GM12878 (cell line): ENCODE measurements at regions not wholly inside any gene's neighbourhood (a gene's known extent, or its start where the extent isn't known, plus 50 kb on each side); places are given as distances from the start of the nearest gene placed in this dataset.

Experiments used
- ATAC-seq: fragments of 200-7000 bp; cut with Tn5 transposase; 3 replicates; pipeline ENCODE4 v1.9.1; 2020; ENCODE audit warnings: mild to moderate bottlenecking, moderate library complexity
- BruUV-seq: library from RNA; stranded (reverse); fragments of 400-500 nt; replicated peaks from 2 replicates; lab custom pipeline; 2021; lab: Mats Ljungman, UMichigan
- CTCF ChIA-PET: fragments of 300-600 bp; sonication (Branson Sonifier 250); formaldehyde crosslinking; extraction: SDS; loops from one replicate; lab custom pipeline; 2021; ENCODE audit warnings: inconsistent platforms; lab: Yijun Ruan, JAX
- POLR2A ChIA-PET: fragments of 350-600 bp; formaldehyde crosslinking; extraction: SDS; loops from one replicate; lab custom pipeline; 2021; ENCODE audit warnings: inconsistent platforms; lab: Charles Lee
- RAD21 ChIA-PET: fragments of 300-600 bp; sonication (Branson Sonifier 250); formaldehyde crosslinking; loops from one replicate; lab custom pipeline; 2023; ENCODE audit warnings: antibody characterized with exemption; ENCODE audit not compliant: unreplicated experiment; lab: Charles Lee
- SMC1A ChIA-PET: fragments of 300-600 bp; sonication (Branson Sonifier 250); formaldehyde crosslinking; loops from one replicate; lab custom pipeline; 2023; ENCODE audit not compliant: unreplicated experiment, uncharacterized antibody; lab: Charles Lee
- DNase-seq: peaks from one replicate; pipeline ENCODE4 v3.0.0-alpha.2; 2011; ENCODE audit warnings: low read depth, low spot score
- FAIRE-seq: peaks from 3 replicates; lab custom pipeline; 2011; peaks lifted over from hg19 to GRCh38; lab: Jason Lieb, UNC
- H2AFZ ChIP-seq: 2 replicates; pipeline ENCODE4 v1.6.0; 2011; ENCODE audit warnings: low read depth, low read length, control low read depth; ENCODE audit not compliant: control insufficient read depth
- H3K27ac ChIP-seq: 2 replicates; pipeline ENCODE4 v1.5.1; 2011; ENCODE audit warnings: control low read depth; ENCODE audit not compliant: control insufficient read depth, insufficient read depth
- H3K27me3 ChIP-seq, 2 experiments: replicated peaks in 1 of 2; 2 replicates each; pipeline versions ENCODE4 v1.6.0 to v1.6.1; 2011; ENCODE audit warnings: low read length in 1 of 2; ENCODE audit not compliant: control insufficient read depth in 2 of 2, insufficient read depth in 2 of 2
- H3K36me3 ChIP-seq, 2 experiments: 2 replicates each; pipeline ENCODE4 v1.5.1; 2011; ENCODE audit warnings: low read length in 1 of 2; ENCODE audit not compliant: control insufficient read depth in 2 of 2, insufficient read depth in 2 of 2
- H3K4me1 ChIP-seq: 2 replicates; pipeline ENCODE4 v1.6.1; 2011; ENCODE audit warnings: mild to moderate bottlenecking, low read length, moderate library complexity, mixed read lengths; ENCODE audit not compliant: control insufficient read depth, insufficient read depth
- H3K4me2 ChIP-seq: 2 replicates; pipeline ENCODE4 v1.6.0; 2011; ENCODE audit warnings: control low read depth; ENCODE audit not compliant: control insufficient read depth, insufficient read depth
- H3K4me3 ChIP-seq: fragments of 200-600 bp; sonication (generic); 2 replicates; pipeline ENCODE4 v1.5.1; 2016
- H3K79me2 ChIP-seq: 2 replicates; pipeline ENCODE4 v1.6.0; 2011; ENCODE audit warnings: low read length; ENCODE audit not compliant: control insufficient read depth, insufficient read depth
- H3K9ac ChIP-seq: 2 replicates; pipeline ENCODE4 v1.8.0; 2011; ENCODE audit warnings: low read length, control low read depth, mixed read lengths; ENCODE audit not compliant: control insufficient read depth, insufficient read depth
- H3K9me3 ChIP-seq: replicated peaks from 3 replicates; pipeline ENCODE4 v1.5.1; 2011; ENCODE audit warnings: mild to moderate bottlenecking, low read length; ENCODE audit not compliant: control insufficient read depth, insufficient read depth
- H4K20me1 ChIP-seq: 2 replicates; pipeline ENCODE4 v1.6.0; 2011; ENCODE audit not compliant: control insufficient read depth, insufficient read depth
- ASH2L ChIP-seq: fragments of 300-600, 200-600 bp; sonication (generic); IDR thresholded peaks from 2 replicates; pipeline ENCODE4 v1.6.1; 2017; ENCODE audit warnings: low read depth, mild to moderate bottlenecking, borderline replicate concordance
- BCL3 ChIP-seq: IDR thresholded peaks from 2 replicates; pipeline ENCODE4 v1.6.1; 2011; ENCODE audit warnings: borderline replicate concordance, low read depth, mild to moderate bottlenecking, moderate library complexity, low read length; ENCODE audit not compliant: insufficient read depth, poor library complexity, severe bottlenecking
- CBX3 ChIP-seq: fragments of 200-600 bp; sonication (generic); IDR thresholded peaks from 2 replicates; pipeline ENCODE4 v1.6.1; 2016; ENCODE audit warnings: low read depth, borderline replicate concordance
- CBX5 ChIP-seq: sonication (generic); IDR thresholded peaks from 2 replicates; pipeline ENCODE4 v1.6.1; 2016; ENCODE audit warnings: low read depth, moderate library complexity, mild to moderate bottlenecking, inconsistent platforms
- CEBPB ChIP-seq, 2 experiments: fragments of 150-350 bp in 1 of 2; IDR thresholded peaks; 2 replicates each; pipeline ENCODE4 v1.6.1; 2012 to 2014; ENCODE audit warnings: low read depth in 2 of 2, low read length in 2 of 2, borderline replicate concordance in 1 of 2, inconsistent platforms in 1 of 2
- JUND ChIP-seq: IDR thresholded peaks from 2 replicates; pipeline ENCODE4 v1.6.1; 2012; ENCODE audit warnings: low read depth, mild to moderate bottlenecking, low read length, improper control_type of control experiment, moderate library complexity
- MTA2 ChIP-seq: fragments of 450-650 bp; IDR thresholded peaks from 2 replicates; pipeline ENCODE4 v1.6.1; 2016; ENCODE audit warnings: low read depth, mild to moderate bottlenecking, moderate library complexity
- MYC ChIP-seq: IDR thresholded peaks from 2 replicates; pipeline ENCODE4 v1.6.1; 2011; ENCODE audit warnings: mild to moderate bottlenecking, low read length, moderate library complexity, inconsistent platforms; ENCODE audit not compliant: insufficient read depth, insufficient replicate concordance, insufficient read length, severe bottlenecking
- POLR2AphosphoS2 ChIP-seq: IDR thresholded peaks from 2 replicates; pipeline ENCODE4 v1.6.1; 2011; ENCODE audit warnings: low read depth, mild to moderate bottlenecking, low read length, improper control_type of control experiment, moderate library complexity
- SKIL ChIP-seq: fragments of 450-650 bp; IDR thresholded peaks from 2 replicates; pipeline ENCODE4 v1.6.1; 2017; ENCODE audit warnings: mild to moderate bottlenecking, low read depth, inconsistent platforms; ENCODE audit not compliant: poor library complexity, severe bottlenecking
- USF2 ChIP-seq: IDR thresholded peaks from 2 replicates; pipeline ENCODE4 v1.6.1; 2011; ENCODE audit warnings: low read depth, low read length, improper control_type of control experiment, borderline replicate concordance
- ZBTB11 ChIP-seq: fragments of 450-650 bp; formaldehyde crosslinking; IDR thresholded peaks from 2 replicates; pipeline ENCODE4 v1.5.0; 2022; ENCODE audit warnings: mild to moderate bottlenecking, missing genetic modification characterization
- WGBS: methylation state at CpG from one replicate; pipeline ENCODE4 v1.1.6; 2016; ENCODE audit warnings: low lambda C conversion rate; ENCODE audit not compliant: insufficient replicate concordance, insufficient coverage; ENCODE audit errors: missing lambda C conversion rate; 5-methylcytosine and 5-hydroxymethylcytosine counted together
- in situ Hi-C: fragments of 300-500 bp; cut with MboI; formaldehyde crosslinking; loops from 9 replicates; pipeline ENCODE4 v1.14.3; 2018; ENCODE audit warnings: mixed read lengths
- intact Hi-C: fragments of 100-400 bp; cut with micrococcal nuclease; formaldehyde crosslinking; loops from one replicate; pipeline ENCODE4 v1.14.2; 2022; ENCODE audit not compliant: unreplicated experiment

- no peak for TF ChIP-seq SKIL
- no peak for TF ChIP-seq BCL3
Measured at GRCh38 chr5:4395752-4396151, 744.4 kb upstream of the ADAMTS16 start (continued).

- intact Hi-C loops = no loop called here
- in situ Hi-C loops = no loop called here
- no TSS peak for BruUV-seq
- WGBS = 51% methylated on average over 7 of the region's 7 CpGs
- POLR2A ChIA-PET = no interaction called here
- Histone ChIP-seq H3K4me1 (no peaks in the 10 kb centered on the region), H3K27ac (no peak overlapping the region), H4K20me1 (no peaks in the 10 kb centered on the region), H3K4me3 (no peak overlapping the region), H3K79me2 (no peaks in the 10 kb centered on the region), H3K4me2 (no peak overlapping the region), H2AFZ (no peak overlapping the region), H3K36me3 (no peaks in the 10 kb centered on the region), H3K9ac (no peak overlapping the region), H3K9me3 (no peaks in the 10 kb centered on the region; the same call in 2 of the 3 replicates), H3K27me3 (no peaks in the 10 kb centered on the region)
- DNase-seq (no peak), ATAC-seq (no peak), FAIRE-seq (no peak)
- SMC1A ChIA-PET = no interaction called here
- CTCF ChIA-PET = interaction anchor here (0.9 kb wide), 1 partner anchor 10 kb away, joined by 3 read pairs; no protein-coding TSS in a partner anchor
- RAD21 ChIA-PET = no interaction called here
- TF ChIP-seq USF2 (no peak), ZBTB11 (CRISPR knock-in tag) (no peak), CBX3 (no peak), JUND (no peak), POLR2AphosphoS2 (no peak), ASH2L (no peak), MTA2 (no peak), CBX5 (no peak), MYC (no peak), CEBPB (IDR thresholded peaks at IDR 0.05; ENCODE audit: borderline replicate concordance in 1 of 2, low read depth in 2 of 2, low read length in 2 of 2) (no peak)
Measured at GRCh38 chr5:4405614-4406219, 734.4 kb upstream of the ADAMTS16 start.
